ENCODE measurements at regions not wholly inside any gene's neighbourhood (a gene's known extent, or its start where the extent isn't known, plus 50 kb on each side); places are given as distances from the start of the nearest gene placed in this dataset.

DNA sequence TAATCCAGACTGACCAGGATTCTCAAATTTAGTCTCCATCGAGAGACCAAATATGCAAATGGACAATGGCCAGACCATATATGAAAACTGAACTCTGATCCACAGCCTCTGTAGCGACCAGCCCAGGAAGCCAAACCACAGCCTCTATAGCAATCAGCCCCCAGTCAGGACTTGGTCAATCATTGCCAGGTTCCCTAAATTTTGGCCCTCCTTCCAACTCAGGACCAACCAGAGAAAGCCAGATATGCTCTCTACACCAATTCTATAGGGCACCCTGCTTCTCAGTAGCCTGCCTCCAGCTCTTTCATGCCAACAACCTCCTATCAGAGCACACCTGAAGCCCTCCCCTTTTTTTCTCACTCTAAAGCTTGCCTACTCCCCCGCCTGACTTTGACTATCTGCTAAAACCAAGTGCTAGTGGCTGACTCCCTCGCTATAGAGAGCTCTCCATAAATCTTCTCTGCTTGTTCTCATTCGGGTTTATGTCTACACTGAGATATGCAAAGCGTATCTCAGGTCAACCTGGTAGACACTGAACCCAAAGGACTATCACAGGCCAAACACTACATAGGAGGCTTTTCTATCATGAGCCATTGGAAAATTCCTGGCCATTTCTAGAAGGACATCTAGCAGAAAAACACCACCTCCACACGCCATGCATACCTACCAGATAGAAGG, 110.5 kb upstream of the FUT8 start:
- TF ChIP-seq, protein P1, sequence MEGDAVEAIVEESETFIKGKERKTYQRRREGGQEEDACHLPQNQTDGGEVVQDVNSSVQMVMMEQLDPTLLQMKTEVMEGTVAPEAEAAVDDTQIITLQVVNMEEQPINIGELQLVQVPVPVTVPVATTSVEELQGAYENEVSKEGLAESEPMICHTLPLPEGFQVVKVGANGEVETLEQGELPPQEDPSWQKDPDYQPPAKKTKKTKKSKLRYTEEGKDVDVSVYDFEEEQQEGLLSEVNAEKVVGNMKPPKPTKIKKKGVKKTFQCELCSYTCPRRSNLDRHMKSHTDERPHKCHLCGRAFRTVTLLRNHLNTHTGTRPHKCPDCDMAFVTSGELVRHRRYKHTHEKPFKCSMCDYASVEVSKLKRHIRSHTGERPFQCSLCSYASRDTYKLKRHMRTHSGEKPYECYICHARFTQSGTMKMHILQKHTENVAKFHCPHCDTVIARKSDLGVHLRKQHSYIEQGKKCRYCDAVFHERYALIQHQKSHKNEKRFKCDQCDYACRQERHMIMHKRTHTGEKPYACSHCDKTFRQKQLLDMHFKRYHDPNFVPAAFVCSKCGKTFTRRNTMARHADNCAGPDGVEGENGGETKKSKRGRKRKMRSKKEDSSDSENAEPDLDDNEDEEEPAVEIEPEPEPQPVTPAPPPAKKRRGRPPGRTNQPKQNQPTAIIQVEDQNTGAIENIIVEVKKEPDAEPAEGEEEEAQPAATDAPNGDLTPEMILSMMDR (IDR thresholded peaks at IDR 0.05), result no peak
- TF ChIP-seq POLR2A (IDR thresholded peaks at IDR 0.05), result no peak
- peak in 2 of 3 donors; percentile 48 to 61 for TF ChIP-seq POLR2AphosphoS5 (IDR thresholded peaks at IDR 0.05)
- no peak for TF ChIP-seq EP300 (IDR thresholded peaks at IDR 0.05)
